ENCODE measurements at regions not wholly inside any gene's neighbourhood (a gene's known extent, or its start where the extent isn't known, plus 50 kb on each side); places are given as distances from the start of the nearest gene placed in this dataset.

DNA sequence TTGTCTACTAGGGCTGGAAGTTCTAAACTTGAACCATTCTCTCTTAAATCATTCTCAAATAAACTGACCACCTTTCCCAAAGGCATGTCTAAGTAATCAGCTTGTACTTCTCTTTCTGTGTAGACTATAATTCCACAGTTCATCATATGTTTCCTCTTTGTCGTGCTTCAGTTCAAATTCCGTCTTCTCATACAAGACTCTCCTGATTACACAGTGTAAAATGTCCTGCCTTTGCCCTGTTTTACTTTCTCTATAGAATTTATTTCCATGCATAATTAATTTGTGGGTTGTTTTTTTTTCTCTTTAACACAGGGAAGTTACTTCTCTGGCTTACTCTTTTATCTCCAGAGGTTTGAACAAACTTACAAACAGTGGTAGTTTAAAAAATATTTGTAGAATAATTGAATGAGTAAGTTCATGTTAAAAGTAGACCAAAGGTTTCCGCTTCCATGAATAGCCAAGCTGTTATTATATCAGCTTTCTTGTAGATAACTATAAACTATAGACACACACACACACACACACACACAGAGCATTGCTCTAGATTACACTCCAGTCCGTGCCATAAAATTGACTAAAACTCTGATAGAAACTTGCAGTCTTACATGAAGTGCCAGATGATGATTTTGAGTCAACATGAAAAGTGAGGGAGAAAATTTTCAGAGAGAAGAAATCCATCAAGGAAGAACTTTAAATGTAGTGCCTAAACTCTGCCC lies 119.0 kb downstream of the SUCNR1 start:
- no peaks in the 10 kb centered on the region for H3K4me1 ChIP-seq (ENCODE audit: insufficient read depth, insufficient read length)
- H3K4me3 ChIP-seq (ENCODE audit: insufficient read length, low read depth), result no peak overlapping the region
- no peaks in the 10 kb centered on the region for H3K9me3 ChIP-seq (ENCODE audit: insufficient read depth, low read length)
- no peaks in the 10 kb centered on the region for H3K27me3 ChIP-seq (ENCODE audit: insufficient read depth, insufficient read length)
- no peak overlapping the region for H3K9ac ChIP-seq (ENCODE audit: insufficient read length, low read depth)
- no peaks in the 10 kb centered on the region for H3K36me3 ChIP-seq (ENCODE audit: insufficient read depth, insufficient read length, low read length)
- DNase-seq (ENCODE audit: low read depth, low spot score), result no peak
- TF ChIP-seq SUZ12 (IDR thresholded peaks at IDR 0.05; ENCODE audit: extremely low read depth, insufficient read depth, insufficient read length), result no peak
- no peak for TF ChIP-seq ZNF274 (IDR thresholded peaks at IDR 0.05; ENCODE audit: low read depth, low read length)
- no peak for TF ChIP-seq YY1 (IDR thresholded peaks at IDR 0.05; ENCODE audit: insufficient read depth, insufficient read length)

- Histone ChIP-seq H3K27me3 (ENCODE audit: insufficient read depth, insufficient read length) (no peaks in the 10 kb centered on the region), H3K4me3 (ENCODE audit: insufficient read length, low read depth) (no peak overlapping the region), H3K4me1 (ENCODE audit: insufficient read depth, insufficient read length) (no peaks in the 10 kb centered on the region), H3K9ac (ENCODE audit: insufficient read length, low read depth) (no peak overlapping the region), H3K9me3 (ENCODE audit: insufficient read depth, low read length) (no peaks in the 10 kb centered on the region), H3K36me3 (ENCODE audit: insufficient read depth, insufficient read length, low read length) (no peaks in the 10 kb centered on the region)
- TF ChIP-seq ZNF274 (IDR thresholded peaks at IDR 0.05; ENCODE audit: low read depth, low read length) (no peak), SUZ12 (IDR thresholded peaks at IDR 0.05; ENCODE audit: extremely low read depth, insufficient read depth, insufficient read length) (no peak), YY1 (IDR thresholded peaks at IDR 0.05; ENCODE audit: insufficient read depth, insufficient read length) (no peak)
- no peak for DNase-seq (ENCODE audit: low read depth, low spot score)
These were observed 121.6 kb downstream of the SUCNR1 start for GRCh38 chr3:151995091-151995490.

DNA sequence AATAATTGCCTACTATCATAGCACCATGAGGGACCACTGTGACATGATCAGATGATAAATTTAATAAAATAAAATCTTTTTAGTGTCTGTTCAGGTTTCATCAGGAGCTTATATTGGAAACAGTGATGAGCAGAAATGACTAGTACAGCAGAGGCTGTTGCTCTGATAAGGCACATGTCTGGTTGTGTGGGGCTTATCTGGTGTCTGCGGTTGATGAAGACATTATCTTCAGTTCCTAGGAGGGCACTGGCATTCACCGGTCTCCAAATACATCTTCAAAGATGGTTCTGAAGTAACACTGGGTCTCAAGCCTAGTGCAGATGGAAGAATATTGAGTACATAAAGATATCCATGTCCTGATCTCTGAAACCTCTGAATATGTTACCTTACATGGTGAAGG lies 125.3 kb downstream of the SUCNR1 start:
- TF ChIP-seq SUZ12 (IDR thresholded peaks at IDR 0.05; ENCODE audit: extremely low read depth, insufficient read depth, insufficient read length), result no peak
- no peak for TF ChIP-seq YY1 (IDR thresholded peaks at IDR 0.05; ENCODE audit: insufficient read depth, insufficient read length)
- TF ChIP-seq ZNF274 (IDR thresholded peaks at IDR 0.05; ENCODE audit: low read depth, low read length), result no peak
- Histone ChIP-seq H3K27me3 (ENCODE audit: insufficient read depth, insufficient read length) (no peaks in the 10 kb centered on the region), H3K4me3 (ENCODE audit: insufficient read length, low read depth) (no peak overlapping the region), H3K36me3 (ENCODE audit: insufficient read depth, insufficient read length, low read length) (no peaks in the 10 kb centered on the region), H3K9me3 (ENCODE audit: insufficient read depth, low read length) (no peaks in the 10 kb centered on the region), H3K9ac (ENCODE audit: insufficient read length, low read depth) (no peak overlapping the region), H3K4me1 (ENCODE audit: insufficient read depth, insufficient read length) (no peaks in the 10 kb centered on the region)
- no peak for DNase-seq (ENCODE audit: low read depth, low spot score)

- H3K4me3 ChIP-seq (ENCODE audit: insufficient read length, low read depth), result no peak overlapping the region
- H3K36me3 ChIP-seq (ENCODE audit: insufficient read depth, insufficient read length, low read length), result no peaks in the 10 kb centered on the region
These were observed 126.5 kb downstream of the SUCNR1 start for GRCh38 chr3:151999936-152000335.

DNA sequence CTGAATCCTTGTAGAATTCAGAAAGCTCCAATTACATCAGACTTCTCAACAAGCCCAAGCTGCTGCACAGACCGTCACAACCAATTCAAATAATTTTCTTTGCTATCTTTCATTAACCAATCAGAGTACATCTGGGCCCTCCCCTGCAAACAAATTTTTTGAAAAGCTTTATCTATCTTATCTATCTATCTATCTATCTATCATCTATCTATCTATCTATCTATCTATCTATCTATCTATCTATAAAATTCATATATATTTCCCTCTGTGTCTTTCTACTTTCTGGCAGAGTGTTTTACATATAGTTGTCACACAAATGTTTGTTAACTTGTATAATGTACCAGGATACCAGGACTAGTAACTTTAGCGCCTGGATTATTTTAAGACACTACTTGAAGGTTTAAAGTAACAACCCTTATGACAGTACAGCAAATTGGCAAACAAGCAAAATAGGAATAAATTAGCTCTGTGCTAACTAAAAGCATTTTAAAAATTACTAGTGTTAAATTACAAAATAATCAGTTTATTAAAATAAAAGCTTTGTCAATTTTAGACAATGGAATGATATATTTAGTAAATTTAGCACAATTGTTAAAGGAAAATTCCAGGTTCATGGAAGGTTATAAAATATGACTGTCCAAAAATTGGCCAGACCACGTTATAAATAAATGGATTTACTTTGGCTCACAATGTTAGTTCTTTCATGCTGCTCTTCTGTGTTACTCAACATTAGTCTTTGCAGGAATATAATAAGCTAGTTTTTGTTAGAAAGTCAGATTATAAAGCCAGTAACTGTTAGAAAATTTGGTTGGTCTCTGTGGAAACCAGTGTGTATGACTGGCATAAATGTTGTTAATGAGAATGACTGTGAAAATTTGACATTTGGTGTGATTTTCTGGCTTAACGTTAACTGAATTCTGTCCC lies 138.6 kb downstream of the SUCNR1 start:
- Histone ChIP-seq H3K27me3 (ENCODE audit: insufficient read depth, insufficient read length) (no peaks in the 10 kb centered on the region), H3K4me3 (ENCODE audit: insufficient read length, low read depth) (no peak overlapping the region), H3K4me1 (ENCODE audit: insufficient read depth, insufficient read length) (no peaks in the 10 kb centered on the region), H3K9me3 (ENCODE audit: insufficient read depth, low read length) (no peaks in the 10 kb centered on the region), H3K36me3 (ENCODE audit: insufficient read depth, insufficient read length, low read length) (no peaks in the 10 kb centered on the region), H3K9ac (ENCODE audit: insufficient read length, low read depth) (no peak overlapping the region)
- TF ChIP-seq YY1 (IDR thresholded peaks at IDR 0.05; ENCODE audit: insufficient read depth, insufficient read length) (no peak), SUZ12 (IDR thresholded peaks at IDR 0.05; ENCODE audit: extremely low read depth, insufficient read depth, insufficient read length) (no peak), ZNF274 (IDR thresholded peaks at IDR 0.05; ENCODE audit: low read depth, low read length) (no peak)
- no peak for DNase-seq (ENCODE audit: low read depth, low spot score)

More at GRCh38 chr3:151999936-152000335, 126.5 kb downstream of the SUCNR1 start:
- H3K4me1 ChIP-seq (ENCODE audit: insufficient read depth, insufficient read length), result no peaks in the 10 kb centered on the region
- TF ChIP-seq SUZ12 (IDR thresholded peaks at IDR 0.05; ENCODE audit: extremely low read depth, insufficient read depth, insufficient read length) (no peak), ZNF274 (IDR thresholded peaks at IDR 0.05; ENCODE audit: low read depth, low read length) (no peak), YY1 (IDR thresholded peaks at IDR 0.05; ENCODE audit: insufficient read depth, insufficient read length) (no peak)
- H3K9ac ChIP-seq (ENCODE audit: insufficient read length, low read depth), result no peak overlapping the region
- DNase-seq (ENCODE audit: low read depth, low spot score), result no peak
- no peaks in the 10 kb centered on the region for H3K27me3 ChIP-seq (ENCODE audit: insufficient read depth, insufficient read length)
- H3K9me3 ChIP-seq (ENCODE audit: insufficient read depth, low read length), result no peaks in the 10 kb centered on the region

GRCh38 chr3:152019508-152019907 lies 146.1 kb downstream of the SUCNR1 start:
- no peak for DNase-seq (ENCODE audit: low read depth, low spot score)
- H3K9me3 ChIP-seq (ENCODE audit: insufficient read depth, low read length), result no peaks in the 10 kb centered on the region
- H3K36me3 ChIP-seq (ENCODE audit: insufficient read depth, insufficient read length, low read length), result no peaks in the 10 kb centered on the region
- H3K27me3 ChIP-seq (ENCODE audit: insufficient read depth, insufficient read length), result no peaks in the 10 kb centered on the region
- no peak for TF ChIP-seq ZNF274 (IDR thresholded peaks at IDR 0.05; ENCODE audit: low read depth, low read length)
- no peak for TF ChIP-seq YY1 (IDR thresholded peaks at IDR 0.05; ENCODE audit: insufficient read depth, insufficient read length)
- TF ChIP-seq SUZ12 (IDR thresholded peaks at IDR 0.05; ENCODE audit: extremely low read depth, insufficient read depth, insufficient read length), result no peak
- no peak overlapping the region for H3K4me3 ChIP-seq (ENCODE audit: insufficient read length, low read depth)
- no peaks in the 10 kb centered on the region for H3K4me1 ChIP-seq (ENCODE audit: insufficient read depth, insufficient read length)
- H3K9ac ChIP-seq (ENCODE audit: insufficient read length, low read depth), result no peak overlapping the region

DNA sequence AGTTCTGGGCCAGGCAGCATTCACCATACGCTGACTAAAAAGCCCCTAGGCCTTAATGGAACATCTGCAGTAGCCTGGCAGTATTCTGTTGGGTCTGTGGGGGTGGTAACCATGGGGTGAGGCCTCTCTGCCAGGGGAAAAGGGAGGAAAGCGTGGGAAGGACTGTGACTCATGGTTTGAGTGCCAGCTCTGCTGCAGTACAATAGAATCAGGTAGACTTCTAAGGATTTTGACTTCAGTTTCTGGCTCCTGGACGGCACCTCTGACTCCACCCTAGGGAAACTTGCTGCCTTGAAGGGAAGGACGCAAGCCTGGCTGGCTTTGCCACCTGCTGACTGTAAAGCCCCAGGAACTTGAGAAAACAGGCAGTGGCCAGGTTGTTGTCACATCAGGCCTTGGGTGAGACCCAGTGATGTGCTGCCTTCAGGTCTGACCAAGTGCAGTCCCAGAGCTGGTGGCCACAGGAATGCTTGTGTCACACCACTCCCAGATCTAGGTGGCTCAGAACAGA lies 148.6 kb downstream of the SUCNR1 start:
- Histone ChIP-seq H3K4me3 (ENCODE audit: insufficient read length, low read depth) (no peak overlapping the region), H3K9me3 (ENCODE audit: insufficient read depth, low read length) (no peaks in the 10 kb centered on the region), H3K27me3 (ENCODE audit: insufficient read depth, insufficient read length) (no peaks in the 10 kb centered on the region), H3K4me1 (ENCODE audit: insufficient read depth, insufficient read length) (no peaks in the 10 kb centered on the region), H3K9ac (ENCODE audit: insufficient read length, low read depth) (no peak overlapping the region), H3K36me3 (ENCODE audit: insufficient read depth, insufficient read length, low read length) (no peaks in the 10 kb centered on the region)
- TF ChIP-seq YY1 (IDR thresholded peaks at IDR 0.05; ENCODE audit: insufficient read depth, insufficient read length) (no peak), ZNF274 (IDR thresholded peaks at IDR 0.05; ENCODE audit: low read depth, low read length) (no peak), SUZ12 (IDR thresholded peaks at IDR 0.05; ENCODE audit: extremely low read depth, insufficient read depth, insufficient read length) (no peak)
- no peak for DNase-seq (ENCODE audit: low read depth, low spot score)

Data from NT2/D1 (cell line).